H9 (cell line): ENCODE measurements at regions not wholly inside any gene's neighbourhood (a gene's known extent, or its start where the extent isn't known, plus 50 kb on each side); places are given as distances from the start of the nearest gene placed in this dataset.

Experiments used
- DNase-seq: peaks from one replicate; pipeline ENCODE4 v3.0.0-alpha.2; 2017
- H2AFZ ChIP-seq: one replicate; pipeline ENCODE4 v1.6.1; 2013; ENCODE audit warnings: mild to moderate bottlenecking, low read length, control low read depth, moderate library complexity
- H2AK5ac ChIP-seq: 2 replicates; pipeline ENCODE4 v1.6.1; 2013; ENCODE audit warnings: low read length, control low read depth, mixed read lengths; ENCODE audit not compliant: insufficient read length
- H2BK120ac ChIP-seq: one replicate; pipeline ENCODE4 v1.6.1; 2013; ENCODE audit warnings: low read depth, mild to moderate bottlenecking, low read length, control low read depth, inconsistent platforms; ENCODE audit not compliant: poor library complexity, severe bottlenecking
- H2BK12ac ChIP-seq: 2 replicates; pipeline ENCODE4 v1.6.1; 2013; ENCODE audit warnings: low read length, control low read depth, mixed read lengths, low read depth; ENCODE audit not compliant: insufficient read length
- H2BK15ac ChIP-seq: 2 replicates; pipeline ENCODE4 v1.6.1; 2013; ENCODE audit warnings: low read depth, low read length, control low read depth
- H2BK20ac ChIP-seq: one replicate; pipeline ENCODE4 v1.6.1; 2013; ENCODE audit warnings: low read depth, mild to moderate bottlenecking, low read length, control low read depth, inconsistent platforms; ENCODE audit not compliant: poor library complexity, severe bottlenecking
- H2BK5ac ChIP-seq: 2 replicates; pipeline ENCODE4 v1.6.1; 2013; ENCODE audit warnings: low read length, control low read depth, mixed read lengths; ENCODE audit not compliant: insufficient read length
- H3K14ac ChIP-seq: 2 replicates; pipeline ENCODE4 v1.6.1; 2013; ENCODE audit warnings: low read length, control low read depth; ENCODE audit not compliant: insufficient read depth
- H3K18ac ChIP-seq: 2 replicates; pipeline ENCODE4 v1.6.1; 2013; ENCODE audit warnings: low read depth, mild to moderate bottlenecking, mixed read lengths, low read length, control low read depth; ENCODE audit not compliant: insufficient read length
- H3K23ac ChIP-seq: 2 replicates; pipeline ENCODE4 v1.6.1; 2013; ENCODE audit warnings: low read length, control low read depth, mixed read lengths, low read depth; ENCODE audit not compliant: insufficient read length
- H3K23me2 ChIP-seq: 2 replicates; pipeline ENCODE4 v1.6.1; 2013; ENCODE audit warnings: low read depth, mild to moderate bottlenecking, mixed read lengths, low read length, control low read depth; ENCODE audit not compliant: insufficient read length, poor library complexity, severe bottlenecking
- H3K27ac ChIP-seq: 2 replicates; pipeline ENCODE4 v1.5.1; 2013; ENCODE audit warnings: low read length, control low read depth, mixed read lengths, low read depth; ENCODE audit not compliant: insufficient read length
- H3K27me3 ChIP-seq: 2 replicates; pipeline ENCODE4 v1.6.1; 2013; ENCODE audit warnings: low read length, control low read depth, inconsistent platforms; ENCODE audit not compliant: insufficient read depth
- H3K4ac ChIP-seq: 2 replicates; pipeline ENCODE4 v1.6.1; 2013; ENCODE audit warnings: low read depth, mild to moderate bottlenecking, control low read depth, inconsistent platforms, low read length, moderate library complexity
- H3K4me1 ChIP-seq: 2 replicates; pipeline ENCODE4 v1.6.1; 2013; ENCODE audit warnings: low read length, control low read depth, inconsistent platforms; ENCODE audit not compliant: insufficient read depth
- H3K4me2 ChIP-seq: 2 replicates; pipeline ENCODE4 v1.6.1; 2013; ENCODE audit warnings: low read length, control low read depth, mixed read lengths; ENCODE audit not compliant: insufficient read length, insufficient read depth
- H3K56ac ChIP-seq: 2 replicates; pipeline ENCODE4 v1.6.1; 2013; ENCODE audit warnings: low read depth, mild to moderate bottlenecking, mixed read lengths, low read length, control low read depth; ENCODE audit not compliant: insufficient read length
- H3K79me1 ChIP-seq: 2 replicates; pipeline ENCODE4 v1.6.1; 2013; ENCODE audit warnings: low read depth, mild to moderate bottlenecking, moderate library complexity, low read length, control low read depth, inconsistent platforms; ENCODE audit not compliant: insufficient read depth, poor library complexity, severe bottlenecking
- H3K79me2 ChIP-seq: 2 replicates; pipeline ENCODE4 v1.6.1; 2013; ENCODE audit warnings: low read length, control low read depth, inconsistent platforms; ENCODE audit not compliant: insufficient read depth
- H3K9ac ChIP-seq: 2 replicates; pipeline ENCODE4 v1.6.1; 2013; ENCODE audit warnings: low read length, control low read depth, mixed read lengths; ENCODE audit not compliant: insufficient read length; ENCODE audit errors: extremely low read depth
- H3K9me3 ChIP-seq: one replicate; pipeline ENCODE4 v1.6.1; 2013; ENCODE audit warnings: low read depth, low read length, inconsistent platforms; ENCODE audit not compliant: control insufficient read depth
- H3T11ph ChIP-seq: one replicate; pipeline ENCODE4 v1.6.1; 2013; ENCODE audit warnings: mild to moderate bottlenecking, low read length, control low read depth, inconsistent platforms
- H4K20me1 ChIP-seq: one replicate; pipeline ENCODE4 v1.6.1; 2013; ENCODE audit not compliant: control insufficient read depth, insufficient read length, insufficient read depth
- H4K5ac ChIP-seq: 2 replicates; pipeline ENCODE4 v1.6.1; 2013; ENCODE audit warnings: low read depth, mild to moderate bottlenecking, mixed read lengths, low read length, control low read depth; ENCODE audit not compliant: insufficient read length
- H4K8ac ChIP-seq: replicated peaks from 2 replicates; pipeline ENCODE4 v1.6.1; 2013; ENCODE audit warnings: low read length, control low read depth, mixed read lengths, low read depth; ENCODE audit not compliant: insufficient read length
- H4K91ac ChIP-seq: 2 replicates; pipeline ENCODE4 v1.6.1; 2013; ENCODE audit warnings: low read depth, mild to moderate bottlenecking, moderate library complexity, mixed read lengths, low read length, control low read depth; ENCODE audit not compliant: insufficient read length
- H3K27ac Mint-ChIP-seq, 3 experiments: 2 replicates in 2 of 3; 3 replicates in 1 of 3; pipeline ENCODE4 v1.8.0; 2020 to 2021; ENCODE audit warnings: mixed read lengths in 3 of 3, mild to moderate bottlenecking in 1 of 3, moderate library complexity in 1 of 3
- H3K27me3 Mint-ChIP-seq: 2 replicates; pipeline ENCODE4 v1.8.0; 2021; ENCODE audit warnings: low read depth, mild to moderate bottlenecking, moderate library complexity, mixed read lengths
- H3K36me3 Mint-ChIP-seq, 3 experiments: 2 replicates in 2 of 3; 3 replicates in 1 of 3; pipeline ENCODE4 v1.8.0; 2020 to 2021; ENCODE audit warnings: low read depth in 3 of 3, mixed read lengths in 3 of 3; ENCODE audit not compliant: insufficient read depth in 1 of 3
- H3K4me1 Mint-ChIP-seq, 2 experiments: 2 replicates each; pipeline ENCODE4 v1.8.0; 2020; ENCODE audit warnings: mixed read lengths in 2 of 2
- H3K4me3 Mint-ChIP-seq, 2 experiments: 2 replicates in 1 of 2; 3 replicates in 1 of 2; pipeline ENCODE4 v1.8.0; 2020 to 2021; ENCODE audit warnings: mild to moderate bottlenecking in 2 of 2, mixed read lengths in 2 of 2, moderate library complexity in 1 of 2
- H3K9me3 Mint-ChIP-seq, 2 experiments: 2 replicates in 1 of 2; 3 replicates in 1 of 2; pipeline ENCODE4 v1.8.0; 2020; ENCODE audit warnings: mild to moderate bottlenecking in 2 of 2, mixed read lengths in 2 of 2, moderate library complexity in 1 of 2
- WGBS: extraction: QIAGEN DNeasy Blood & Tissue Kit; methylation state at CpG from one replicate; pipeline ENCODE4 v1.1.7; 2013; ENCODE audit warnings: missing lambda C conversion rate, low lambda C conversion rate, mixed read lengths; ENCODE audit not compliant: insufficient read length; ENCODE audit errors: extremely low coverage; 5-methylcytosine and 5-hydroxymethylcytosine counted together
- TF ChIP-seq, protein P1 (sequence below): fragments of 200-600 bp; sonication (generic); conservative IDR thresholded peaks from 3 replicates; pipeline ENCODE4 v1.8.0; 2021; ENCODE audit warnings: antibody characterized with exemption, mild to moderate bottlenecking

GRCh38 chr11:110518809-110519514 is 89.2 kb downstream of the FDX1 start:
- no CpG with 5 or more reads among the region's 5 CpGs for WGBS
- TF ChIP-seq, protein P1, sequence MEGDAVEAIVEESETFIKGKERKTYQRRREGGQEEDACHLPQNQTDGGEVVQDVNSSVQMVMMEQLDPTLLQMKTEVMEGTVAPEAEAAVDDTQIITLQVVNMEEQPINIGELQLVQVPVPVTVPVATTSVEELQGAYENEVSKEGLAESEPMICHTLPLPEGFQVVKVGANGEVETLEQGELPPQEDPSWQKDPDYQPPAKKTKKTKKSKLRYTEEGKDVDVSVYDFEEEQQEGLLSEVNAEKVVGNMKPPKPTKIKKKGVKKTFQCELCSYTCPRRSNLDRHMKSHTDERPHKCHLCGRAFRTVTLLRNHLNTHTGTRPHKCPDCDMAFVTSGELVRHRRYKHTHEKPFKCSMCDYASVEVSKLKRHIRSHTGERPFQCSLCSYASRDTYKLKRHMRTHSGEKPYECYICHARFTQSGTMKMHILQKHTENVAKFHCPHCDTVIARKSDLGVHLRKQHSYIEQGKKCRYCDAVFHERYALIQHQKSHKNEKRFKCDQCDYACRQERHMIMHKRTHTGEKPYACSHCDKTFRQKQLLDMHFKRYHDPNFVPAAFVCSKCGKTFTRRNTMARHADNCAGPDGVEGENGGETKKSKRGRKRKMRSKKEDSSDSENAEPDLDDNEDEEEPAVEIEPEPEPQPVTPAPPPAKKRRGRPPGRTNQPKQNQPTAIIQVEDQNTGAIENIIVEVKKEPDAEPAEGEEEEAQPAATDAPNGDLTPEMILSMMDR, result no peak
- H3K4me1 Mint-ChIP-seq, result peaks cover 23 to 24% of the 10 kb centered on the region in 2 experiments
- no peak for DNase-seq
- no peaks in the 10 kb centered on the region; a peak in 2 of 7 replicates for H3K36me3 Mint-ChIP-seq
- Histone ChIP-seq H3K9me3 (no peaks in the 10 kb centered on the region), H2AK5ac (no peak overlapping the region), H3K14ac (no peak overlapping the region), H2BK5ac (no peak overlapping the region), H3K27me3 (no peaks in the 10 kb centered on the region), H3K27ac (no peak overlapping the region), H3K4me2 (no peak overlapping the region), H3K23ac (no peak overlapping the region), H4K5ac (no peak overlapping the region), H3K56ac (no peak overlapping the region), H4K20me1 (no peaks in the 10 kb centered on the region), H3K18ac (no peak overlapping the region), H3K79me1 (no peaks in the 10 kb centered on the region), H3K9ac (no peak overlapping the region), H3K4me1 (no peaks in the 10 kb centered on the region), H4K8ac (no peak overlapping the region), H3K79me2 (no peaks in the 10 kb centered on the region), H2BK12ac (no peak overlapping the region), H2BK15ac (no peak overlapping the region), H2BK20ac (no peak overlapping the region), H2BK120ac (no peak overlapping the region), H4K91ac (no peak overlapping the region), H3T11ph (no peak overlapping the region), H3K23me2 (no peaks in the 10 kb centered on the region), H2AFZ (no peak overlapping the region), H3K4ac (no peak overlapping the region)
- no peak overlapping the region for H3K4me3 Mint-ChIP-seq
- H3K27ac Mint-ChIP-seq, result peak overlapping the region in 2 of 3 experiments; percentile 29 to 73; a peak in 2 of 7 replicates
- H3K9me3 Mint-ChIP-seq, result peaks cover 8 to 12% of the 10 kb centered on the region in 2 experiments; a peak in 4 of 5 replicates
- peaks cover 2% of the 10 kb centered on the region; the same call in 1 of the 2 replicates for H3K27me3 Mint-ChIP-seq
